GM12891 (cell line): ENCODE measurements at regions not wholly inside any gene's neighbourhood (a gene's known extent, or its start where the extent isn't known, plus 50 kb on each side); places are given as distances from the start of the nearest gene placed in this dataset.

ENCODE experiments used
- POLR2A ChIP-seq: IDR thresholded peaks from 2 replicates; pipeline ENCODE4 v1.6.1; 2011; ENCODE audit warnings: low read depth, low read length, control low read depth
- POLR2AphosphoS5 ChIP-seq: IDR thresholded peaks from 2 replicates; pipeline ENCODE4 v1.6.1; 2011; ENCODE audit warnings: low read depth, low read length, control low read depth

DNA sequence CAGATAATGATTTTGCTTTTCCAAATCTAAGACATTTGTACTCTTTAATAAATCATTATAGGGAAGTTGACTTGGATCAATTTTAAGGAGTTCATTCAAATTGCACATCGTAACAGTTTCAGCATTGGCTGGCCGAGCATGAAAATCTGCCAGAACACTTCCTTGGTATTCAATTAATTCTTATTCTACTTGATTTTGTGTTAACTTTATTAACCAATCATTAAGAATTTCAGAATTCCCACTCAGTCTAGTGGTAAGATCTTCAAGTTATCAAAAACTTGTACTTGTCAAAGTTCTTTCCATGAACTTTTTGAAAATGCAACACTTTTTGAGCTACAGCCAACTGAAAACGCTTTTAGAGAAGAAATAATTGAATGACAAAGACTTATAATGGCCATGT, 565.8 kb downstream of the TLE1 start:
- TF ChIP-seq POLR2A (no peak), POLR2AphosphoS5 (no peak)
